Loucy (cell line): ENCODE measurements at regions not wholly inside any gene's neighbourhood (a gene's known extent, or its start where the extent isn't known, plus 50 kb on each side); places are given as distances from the start of the nearest gene placed in this dataset.

Experiments used
- H2AFZ ChIP-seq: fragments of 200-600 bp; sonication (generic); 2 replicates; pipeline ENCODE4 v1.6.0; 2016; ENCODE audit warnings: antibody characterized with exemption, mild to moderate bottlenecking, low read length, moderate library complexity
- H3F3A ChIP-seq: fragments of 200-600 bp; 2 replicates; pipeline ENCODE4 v1.6.0; 2016; ENCODE audit warnings: antibody characterized with exemption, low read depth, mild to moderate bottlenecking
- H3K27me3 ChIP-seq: fragments of 200-600 bp; sonication (generic); 2 replicates; pipeline ENCODE4 v1.6.1; 2014; ENCODE audit warnings: low read length, mild to moderate bottlenecking; ENCODE audit not compliant: insufficient read depth, poor library complexity, severe bottlenecking
- H3K36me3 ChIP-seq: fragments of 200-600 bp; sonication (generic); 2 replicates; pipeline ENCODE4 v1.6.1; 2016; ENCODE audit warnings: low read length; ENCODE audit not compliant: insufficient read depth
- H3K4me1 ChIP-seq: fragments of 200-600 bp; sonication (generic); 2 replicates; pipeline ENCODE4 v1.5.1; 2014; ENCODE audit warnings: low read length, mild to moderate bottlenecking; ENCODE audit not compliant: insufficient read depth, poor library complexity, severe bottlenecking
- H3K4me2 ChIP-seq: fragments of 200-600 bp; sonication (generic); 2 replicates; pipeline ENCODE4 v1.6.0; 2014; ENCODE audit warnings: antibody characterized with exemption, low read length, low read depth, mild to moderate bottlenecking; ENCODE audit not compliant: poor library complexity, severe bottlenecking
- H3K4me3 ChIP-seq: fragments of 200-600 bp; sonication (generic); 2 replicates; pipeline ENCODE4 v1.5.1; 2014; ENCODE audit warnings: low read length, mild to moderate bottlenecking, mixed read lengths; ENCODE audit not compliant: poor library complexity, severe bottlenecking
- H3K79me2 ChIP-seq: fragments of 200-600 bp; sonication (generic); 2 replicates; pipeline ENCODE4 v1.6.1; 2014; ENCODE audit warnings: low read length; ENCODE audit not compliant: insufficient read depth
- H3K9ac ChIP-seq: fragments of 200-600 bp; sonication (generic); 2 replicates; pipeline ENCODE4 v1.6.0; 2014; ENCODE audit warnings: mild to moderate bottlenecking, low read depth, low read length, moderate library complexity; ENCODE audit not compliant: poor library complexity, severe bottlenecking
- H3K9me2 ChIP-seq: fragments of 200-600 bp; sonication (generic); replicated peaks from 2 replicates; pipeline ENCODE4 v1.6.1; 2016; ENCODE audit warnings: low read depth, low read length, mixed read lengths
- H3K9me3 ChIP-seq: fragments of 200-600 bp; sonication (generic); 2 replicates; pipeline ENCODE4 v1.6.1; 2014; ENCODE audit warnings: mild to moderate bottlenecking, antibody characterized with exemption, low read length, low read depth; ENCODE audit not compliant: insufficient read depth
- H4K20me1 ChIP-seq: fragments of 200-600 bp; sonication (generic); 2 replicates; pipeline ENCODE4 v1.6.0; 2014; ENCODE audit warnings: antibody characterized with exemption, low read length, mild to moderate bottlenecking; ENCODE audit not compliant: insufficient read depth, poor library complexity, severe bottlenecking
- CTCF ChIP-seq: fragments of 200-600 bp; sonication (generic); conservative IDR thresholded peaks from 2 replicates; pipeline ENCODE4 v1.5.1; 2014; ENCODE audit warnings: mild to moderate bottlenecking, antibody characterized with exemption, low read length
- EZH2phosphoT487 ChIP-seq: fragments of 200-600 bp; IDR thresholded peaks from 2 replicates; pipeline ENCODE4 v1.6.1; 2018; ENCODE audit warnings: antibody characterized with exemption, mild to moderate bottlenecking, moderate library complexity, borderline replicate concordance

- Histone ChIP-seq H3K27me3 (no peaks in the 10 kb centered on the region), H3K9ac (no peak overlapping the region), H3K4me3 (no peak overlapping the region), H4K20me1 (no peaks in the 10 kb centered on the region), H3K9me2 (no peaks in the 10 kb centered on the region), H3K36me3 (no peaks in the 10 kb centered on the region), H3K9me3 (no peaks in the 10 kb centered on the region), H3K4me2 (no peak overlapping the region), H2AFZ (no peak overlapping the region), H3K4me1 (peaks cover 2% of the 10 kb centered on the region), H3K79me2 (no peaks in the 10 kb centered on the region), H3F3A (no peaks in the 10 kb centered on the region)
- TF ChIP-seq EZH2phosphoT487 (no peak), CTCF (no peak)
Measured at GRCh38 chr20:63096681-63097335, 90.0 kb upstream of the BHLHE23 start.

GRCh38 chr20:63095718-63096654, 89.2 kb upstream of the BHLHE23 start:
- Histone ChIP-seq H3K36me3 (no peaks in the 10 kb centered on the region), H3K9me2 (no peaks in the 10 kb centered on the region), H3K4me2 (no peak overlapping the region), H3K27me3 (no peaks in the 10 kb centered on the region), H3K9me3 (no peaks in the 10 kb centered on the region), H3K4me3 (no peak overlapping the region), H4K20me1 (no peaks in the 10 kb centered on the region), H3K9ac (no peak overlapping the region), H3K79me2 (no peaks in the 10 kb centered on the region), H2AFZ (no peak overlapping the region), H3F3A (no peaks in the 10 kb centered on the region), H3K4me1 (no peaks in the 10 kb centered on the region)
- TF ChIP-seq EZH2phosphoT487 = no peak
- TF ChIP-seq CTCF = no peak

GRCh38 chr20:63094767-63095499, 88.2 kb upstream of the BHLHE23 start:
- Histone ChIP-seq H3K9me3 (no peaks in the 10 kb centered on the region), H4K20me1 (no peaks in the 10 kb centered on the region), H3K4me2 (no peak overlapping the region), H3K27me3 (no peaks in the 10 kb centered on the region), H3F3A (no peaks in the 10 kb centered on the region), H3K79me2 (no peaks in the 10 kb centered on the region), H2AFZ (no peak overlapping the region), H3K9me2 (no peaks in the 10 kb centered on the region), H3K36me3 (no peaks in the 10 kb centered on the region), H3K9ac (no peak overlapping the region), H3K4me1 (no peaks in the 10 kb centered on the region), H3K4me3 (no peak overlapping the region)
- no peak for TF ChIP-seq CTCF
- TF ChIP-seq EZH2phosphoT487 = no peak
